GM21723 (cell line): ENCODE measurements at regions not wholly inside any gene's neighbourhood (a gene's known extent, or its start where the extent isn't known, plus 50 kb on each side); places are given as distances from the start of the nearest gene placed in this dataset.

Experiments used
- ATAC-seq: cut with Tn5 transposase; IDR thresholded peaks from one replicate; pipeline ENCODE4 v1.9.1; 2021; ENCODE audit warnings: mild to moderate bottlenecking, moderate library complexity; ENCODE audit not compliant: unreplicated experiment

DNA sequence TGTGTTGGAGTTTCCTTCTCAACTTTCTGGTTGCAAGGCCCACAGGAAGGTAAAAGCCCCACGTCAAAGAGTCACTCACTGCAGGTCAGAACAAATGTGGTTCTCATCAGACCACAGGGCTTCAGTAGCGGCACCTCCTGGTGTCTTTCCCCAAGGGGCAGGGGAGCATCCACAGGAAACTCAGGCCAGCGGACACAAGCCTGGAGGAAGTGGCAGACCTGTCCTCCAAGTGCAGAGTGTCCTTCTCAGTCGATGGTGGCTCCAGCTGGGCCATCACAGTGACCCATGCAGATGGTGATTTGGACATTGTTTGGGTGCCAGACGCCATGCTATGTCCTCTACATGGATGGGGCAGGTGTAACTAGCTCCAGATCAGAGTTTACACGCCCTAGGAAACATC lies 84.9 kb downstream of the ACKR3 start:
- no peak for ATAC-seq

DNA sequence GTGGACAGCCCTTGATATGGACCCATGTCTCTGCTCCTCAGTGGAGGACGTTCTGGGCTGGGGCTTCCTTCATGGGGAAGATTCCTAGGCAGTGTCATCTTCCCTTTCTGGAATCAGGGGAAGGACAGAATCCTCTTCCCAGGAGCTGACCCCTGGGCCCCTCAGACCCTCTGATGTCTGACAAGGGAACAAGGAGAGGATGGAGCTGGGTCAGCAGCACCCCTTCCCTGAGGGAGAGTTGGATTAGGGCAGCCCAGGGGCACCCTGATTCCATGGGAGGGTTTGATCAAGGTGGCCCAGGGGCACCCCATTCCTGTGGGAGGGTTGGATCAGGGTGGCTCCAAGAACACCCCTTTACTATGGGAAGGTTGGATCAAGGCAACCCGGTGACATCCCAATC lies 86.5 kb downstream of the ACKR3 start:
- ATAC-seq: no peak

DNA sequence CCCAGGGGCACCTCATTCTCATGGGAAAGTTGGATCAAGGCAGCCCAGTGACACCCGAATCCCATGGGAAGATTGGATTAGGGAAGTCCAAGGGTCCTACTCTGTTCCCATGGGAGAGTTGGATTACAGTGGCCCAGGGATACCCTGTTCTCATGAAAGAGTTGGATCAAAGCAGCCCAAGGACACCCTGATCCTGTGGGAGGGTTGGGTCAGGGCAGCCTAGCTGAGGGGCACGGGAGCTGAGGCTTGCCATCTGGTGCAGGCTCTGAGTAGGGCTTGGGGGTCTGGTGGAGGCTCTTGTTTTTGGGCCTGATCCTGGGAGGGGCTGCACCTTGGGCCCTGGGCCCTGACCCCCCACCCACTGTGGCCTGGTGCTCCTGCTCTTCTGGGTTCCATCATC lies 87.1 kb downstream of the ACKR3 start:
- no peak for ATAC-seq

GRCh38 chr2:236657215-236657614 lies 87.6 kb downstream of the ACKR3 start:
- ATAC-seq: no peak

- no peak for ATAC-seq
Observed at GRCh38 chr2:236657801-236658200, 88.2 kb downstream of the ACKR3 start.

DNA sequence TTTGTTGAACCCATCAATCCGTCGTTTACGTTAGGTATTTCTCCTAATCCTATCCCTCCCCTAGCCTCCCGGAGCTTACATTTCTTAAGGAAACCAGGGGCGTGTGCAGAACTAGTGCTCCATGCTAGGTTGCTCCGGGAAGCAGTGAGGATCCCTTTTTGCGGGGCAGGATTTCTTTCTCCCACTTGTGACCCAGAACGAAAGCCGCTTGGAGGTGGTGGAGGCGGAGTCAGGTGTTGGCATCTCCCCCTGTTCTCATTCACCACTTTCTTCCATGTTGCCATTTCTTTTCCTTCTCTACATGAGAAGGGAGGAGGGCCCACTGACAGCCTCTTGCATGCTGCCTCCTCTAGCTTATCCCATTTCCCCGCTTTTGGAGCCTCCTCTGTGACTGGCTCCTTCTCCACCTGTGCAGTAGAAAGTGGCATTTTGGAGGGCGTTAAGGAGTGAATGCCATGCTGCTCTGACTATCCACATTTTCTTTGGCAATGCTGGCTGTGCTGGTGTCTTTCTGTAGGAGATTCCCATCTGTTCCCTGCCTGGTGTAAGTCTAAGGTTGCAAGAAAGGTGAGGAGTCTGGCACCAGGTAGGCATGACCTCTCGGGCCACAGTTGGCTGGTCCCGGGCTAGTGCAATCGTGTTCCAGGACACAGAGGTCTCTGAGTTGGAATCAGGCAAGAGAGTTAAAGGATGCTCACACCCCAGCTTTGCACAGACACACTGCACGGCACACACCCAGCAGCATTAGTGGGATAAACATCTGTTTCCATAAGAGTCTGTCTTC lies 89.5 kb downstream of the ACKR3 start:
- no peak for ATAC-seq

DNA sequence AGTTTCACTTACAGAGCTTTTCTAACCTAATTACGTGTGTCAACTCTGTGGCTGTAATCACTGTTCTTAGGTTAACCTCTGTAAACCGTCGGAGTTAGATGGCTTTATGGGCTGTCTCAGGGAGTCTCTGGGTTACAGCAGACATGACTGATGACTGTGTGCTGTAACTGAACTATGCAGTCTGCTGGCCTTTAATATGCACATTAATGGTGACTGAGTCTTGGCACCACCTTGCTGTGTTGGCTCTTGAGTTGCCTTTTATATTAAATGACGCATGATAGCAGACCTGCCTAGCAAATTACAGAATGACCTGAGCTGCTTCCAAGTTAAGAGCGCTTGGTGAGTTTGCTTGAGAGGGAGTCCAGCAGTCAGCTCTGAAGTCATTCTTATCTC lies 90.1 kb downstream of the ACKR3 start:
- ATAC-seq: no peak

DNA sequence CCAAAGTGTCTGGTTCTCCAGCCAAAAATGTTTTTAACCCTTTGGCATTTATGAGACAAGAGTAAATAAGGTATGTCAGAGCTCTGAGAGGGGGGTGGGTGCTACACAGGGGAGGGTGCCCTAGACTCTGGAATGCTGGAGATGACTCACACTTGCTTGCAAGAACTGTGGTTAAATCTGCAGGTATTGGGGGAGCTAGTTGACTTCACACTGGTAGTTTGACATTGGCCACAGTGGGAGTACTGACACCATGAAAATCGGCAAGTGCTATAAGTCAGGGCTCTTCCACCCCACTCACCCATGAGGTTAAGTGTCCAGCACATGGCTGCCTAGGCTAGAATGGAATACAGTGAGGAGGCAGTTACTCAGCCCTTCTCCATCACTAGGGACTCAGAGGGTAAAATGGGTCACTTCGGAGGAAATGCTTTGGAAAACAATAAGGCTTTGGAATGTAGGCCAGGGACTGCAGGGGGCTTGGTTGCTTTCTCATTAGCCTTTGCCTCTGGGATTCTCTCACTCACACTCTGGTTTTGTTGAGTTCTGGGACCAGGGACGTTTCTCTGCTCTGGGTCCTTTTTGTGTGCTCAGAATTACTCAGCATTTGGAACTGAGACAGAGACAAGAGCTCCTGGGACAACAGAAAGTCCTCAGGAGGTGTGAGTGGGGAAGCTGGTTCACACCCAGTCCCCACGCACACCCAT lies 91.6 kb downstream of the ACKR3 start:
- no peak for ATAC-seq

DNA sequence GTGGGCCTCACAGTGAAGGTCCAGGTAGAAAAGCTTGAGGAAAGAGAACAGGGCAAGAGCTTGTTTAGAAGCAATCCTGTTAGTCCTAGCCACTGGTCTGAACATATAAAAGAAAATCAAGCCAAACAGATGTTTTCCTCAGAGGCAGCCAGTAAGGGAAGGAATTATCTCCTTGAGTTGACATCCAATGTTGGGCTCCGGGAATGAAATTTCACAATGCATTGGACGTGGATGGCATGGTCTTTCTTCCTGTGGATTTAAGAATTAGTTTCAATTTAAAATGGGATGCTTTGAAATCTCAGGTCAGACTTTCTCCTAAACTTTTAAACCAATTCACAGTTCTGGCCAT lies 92.1 kb downstream of the ACKR3 start:
- no peak for ATAC-seq

DNA sequence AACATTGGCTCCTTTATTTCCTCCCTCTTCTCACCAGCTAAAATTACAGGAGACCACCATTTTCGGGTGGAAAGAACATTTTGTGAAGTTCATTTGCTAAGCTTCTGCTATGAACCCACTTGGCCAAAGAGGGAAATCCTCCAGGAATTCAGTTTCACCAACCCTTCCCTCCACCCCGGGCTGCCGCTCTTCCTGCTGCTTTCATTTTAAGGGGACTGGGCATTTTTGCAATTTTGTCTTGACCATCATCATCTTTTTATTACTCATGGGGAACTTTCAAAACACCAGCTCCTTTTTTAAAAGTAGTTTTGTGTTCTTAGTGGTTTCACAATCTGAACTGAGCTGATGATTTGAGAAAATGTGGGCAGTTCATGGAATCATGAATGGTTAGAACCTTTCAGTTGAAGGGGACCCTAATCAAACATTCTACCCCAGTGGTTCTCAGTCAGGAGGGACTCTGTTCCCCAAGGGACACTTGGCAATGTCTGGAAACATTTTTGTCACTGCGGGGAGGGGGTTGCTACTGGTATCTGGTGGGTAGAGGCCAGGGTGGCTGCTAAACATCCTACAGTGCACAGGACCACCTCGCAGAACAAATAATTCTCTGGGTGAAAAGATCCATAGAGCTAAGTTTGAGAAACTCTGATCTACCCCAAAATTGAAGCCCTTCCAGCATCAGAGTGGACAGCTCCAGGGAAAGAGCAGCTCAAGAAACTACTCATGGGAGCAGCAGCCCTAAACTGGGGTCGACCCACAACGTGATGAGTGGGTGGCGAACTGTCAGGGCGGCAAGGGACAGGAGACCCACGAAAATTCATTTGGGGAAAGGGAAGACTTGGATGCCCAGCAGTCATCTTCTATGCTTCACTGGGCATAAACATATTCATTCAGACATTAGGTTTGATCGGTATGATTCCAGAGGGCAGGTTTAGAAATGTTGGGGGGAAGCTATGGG lies 92.9 kb downstream of the ACKR3 start:
- ATAC-seq: no peak

- ATAC-seq: no peak
Observed at GRCh38 chr2:236663287-236664101, 93.9 kb downstream of the ACKR3 start.

DNA sequence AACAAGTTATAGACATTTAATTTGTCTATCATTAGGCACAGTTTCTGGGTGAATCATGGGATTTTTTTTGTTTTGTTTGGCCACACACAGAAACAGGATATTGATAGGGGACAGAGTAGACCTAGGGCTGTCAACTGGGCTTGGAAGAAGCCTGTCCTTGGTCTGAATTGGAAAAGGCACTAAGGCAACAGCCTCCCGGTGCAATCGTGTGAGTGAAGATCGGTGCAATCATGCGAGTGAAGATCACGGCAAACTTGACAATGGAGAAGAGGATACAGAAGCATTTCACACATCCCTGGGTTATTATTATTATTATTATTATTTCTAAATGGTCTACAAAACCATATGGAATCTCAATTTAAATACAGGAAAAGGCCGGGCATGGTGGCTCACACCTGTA lies 94.5 kb downstream of the ACKR3 start:
- ATAC-seq: no peak

DNA sequence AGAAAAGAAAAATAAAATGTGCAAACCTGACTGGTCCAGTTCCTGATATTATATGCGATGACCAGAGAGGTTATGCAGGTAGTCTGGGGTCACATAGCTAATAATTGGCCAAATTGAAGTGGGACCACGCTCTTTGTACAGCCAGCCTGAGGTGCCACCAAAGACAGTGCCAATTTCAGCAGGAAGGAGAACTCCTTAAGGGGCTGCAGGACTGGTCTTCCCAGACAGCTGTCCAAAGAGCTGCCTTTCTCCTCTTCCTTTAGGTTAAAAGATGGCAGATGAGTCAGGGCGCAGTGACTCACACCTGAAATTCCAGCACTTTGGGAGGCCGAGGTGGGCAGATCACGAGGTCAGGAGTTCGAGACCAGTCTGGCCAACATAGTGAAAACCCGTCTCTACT lies 95.5 kb downstream of the ACKR3 start:
- no peak for ATAC-seq

DNA sequence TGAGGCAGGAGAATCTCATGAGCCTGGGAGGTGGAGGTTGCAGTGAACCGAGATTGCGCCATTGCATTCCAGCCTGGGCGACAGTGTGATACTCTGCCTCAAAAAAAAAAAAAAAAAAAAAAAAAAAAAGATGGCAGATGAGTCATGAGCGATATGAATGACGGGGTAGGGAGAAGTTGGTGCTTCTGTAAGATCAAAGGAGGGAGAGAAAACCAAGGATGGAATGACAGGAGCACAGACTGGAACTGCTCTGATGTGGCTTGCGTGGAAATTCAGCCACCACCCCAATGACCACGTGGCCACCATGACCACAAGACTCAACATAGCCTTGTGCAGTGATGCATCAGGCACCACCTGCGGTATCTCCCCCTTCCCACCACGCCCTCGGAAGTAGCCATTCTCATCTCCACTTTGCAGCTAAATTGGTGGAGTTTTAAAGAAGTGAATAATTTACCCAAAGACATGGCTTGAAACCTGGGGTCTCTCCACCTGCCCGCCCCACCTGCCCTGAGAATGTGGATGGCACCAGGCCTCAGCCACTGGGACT lies 96.0 kb downstream of the ACKR3 start:
- ATAC-seq: no peak

GRCh38 chr2:236666646-236667204 lies 97.1 kb downstream of the ACKR3 start:
- no peak for ATAC-seq

GRCh38 chr2:236667526-236667925 lies 97.9 kb downstream of the ACKR3 start:
- ATAC-seq: no peak

DNA sequence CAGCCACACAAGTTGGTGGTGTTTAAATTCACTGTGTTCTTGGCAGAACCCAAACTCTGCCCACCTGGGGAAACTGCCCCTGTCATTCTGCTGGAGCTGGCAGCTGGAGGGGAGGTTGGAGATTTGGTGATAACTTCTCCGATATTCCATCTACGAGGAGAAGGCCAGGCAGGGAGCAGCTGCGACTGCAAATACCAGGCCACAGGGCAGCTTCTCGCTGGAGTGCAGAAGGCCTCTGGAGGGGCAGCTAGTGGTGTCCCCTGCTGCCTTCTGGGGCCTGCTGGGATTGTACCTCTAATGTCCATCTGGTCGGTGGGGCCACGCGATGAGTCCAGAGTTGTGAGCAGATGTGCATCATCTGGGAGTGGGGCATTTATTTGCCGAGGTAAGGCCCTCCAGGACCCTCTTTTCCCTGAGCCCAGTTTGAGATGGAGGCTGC lies 98.9 kb downstream of the ACKR3 start:
- no peak for ATAC-seq

GRCh38 chr2:236670235-236670620 lies 100.6 kb downstream of the ACKR3 start:
- no peak for ATAC-seq

DNA sequence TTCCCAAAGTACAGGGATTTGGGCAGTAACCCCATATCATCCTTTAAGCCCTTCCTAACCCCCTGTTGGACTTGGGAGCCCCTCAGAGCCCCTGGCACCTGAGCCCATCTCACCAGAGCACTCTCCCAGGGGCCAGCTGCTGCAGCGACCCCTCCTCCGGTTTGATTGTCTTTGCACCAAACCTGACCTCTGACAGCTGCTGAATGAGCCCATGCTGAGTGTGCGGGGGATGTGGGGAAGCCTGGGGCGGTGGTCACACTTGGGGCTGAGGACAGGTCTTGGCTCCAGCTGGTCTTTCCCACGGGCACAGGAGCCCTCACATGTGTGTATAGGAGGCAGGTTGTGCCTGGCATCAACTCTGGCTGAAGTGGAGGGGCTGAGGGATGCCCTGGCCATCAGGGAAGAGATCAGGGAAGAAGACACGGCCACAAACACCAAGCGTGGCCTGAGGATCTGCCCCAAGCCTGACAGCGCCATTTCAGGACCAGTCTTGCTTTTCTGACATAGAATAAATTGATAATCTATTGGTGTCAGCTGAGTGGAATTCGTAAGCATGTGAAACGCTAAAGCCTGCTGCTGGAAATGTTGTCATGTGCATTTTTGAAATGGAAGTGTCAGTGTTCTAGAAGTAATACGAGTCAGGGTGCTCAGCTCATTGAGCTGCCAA lies 102.4 kb downstream of the ACKR3 start:
- no peak for ATAC-seq

DNA sequence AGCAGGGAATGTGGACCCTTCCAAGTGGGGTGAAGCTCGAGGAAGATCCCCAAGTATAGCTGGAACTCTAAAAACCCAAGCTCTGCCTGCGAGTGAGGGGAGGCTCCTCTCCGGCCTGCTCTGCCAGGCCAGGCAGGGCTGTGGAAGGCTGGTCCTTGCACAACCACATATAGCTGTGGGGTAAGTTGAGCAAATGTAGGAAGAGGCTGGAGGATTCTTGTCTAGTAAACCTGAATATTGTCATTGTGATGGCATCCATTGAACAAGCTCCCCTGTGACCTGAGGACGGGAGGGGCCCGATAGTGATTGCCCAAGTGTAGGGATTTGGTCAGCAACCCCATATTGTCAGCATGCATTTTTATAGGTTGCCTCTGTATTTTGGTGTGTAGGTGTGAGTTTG lies 103.0 kb downstream of the ACKR3 start:
- ATAC-seq: no peak
